Kidney (tissue), 13 donors: ENCODE measurements at regions not wholly inside any gene's neighbourhood (a gene's known extent, or its start where the extent isn't known, plus 50 kb on each side); places are given as distances from the start of the nearest gene placed in this dataset.
A peak's percentile ranks its signal among the peaks of the same experiment; 100 is the strongest.

Experiments used
- DNase-seq, 5 donors: peaks; one replicate each; pipeline ENCODE4 v3.0.0-alpha.2; 2013 to 2020
- FAIRE-seq: peaks from 2 replicates; lab custom pipeline; 2012; peaks lifted over from hg19 to GRCh38; lab: Jason Lieb, UNC
- H3K27ac ChIP-seq, 2 donors: one replicate each; pipeline ENCODE4 v1.7.0; 2013; ENCODE audit warnings: low read depth in 2 of 2, low read length in 2 of 2, inconsistent platforms in 1 of 2
- H3K27me3 ChIP-seq: one replicate; pipeline ENCODE4 v1.7.1; 2013; ENCODE audit warnings: low read length, inconsistent platforms; ENCODE audit not compliant: control insufficient read depth, insufficient read depth
- H3K36me3 ChIP-seq, 3 donors: one replicate each; pipeline versions ENCODE4 v1.7.0 to v1.7.1; 2013; ENCODE audit warnings: low read length in 3 of 3, control low read depth in 1 of 3, inconsistent platforms in 1 of 3; ENCODE audit not compliant: insufficient read depth in 3 of 3, control insufficient read depth in 2 of 3
- H3K4me1 ChIP-seq, 3 donors: one replicate each; pipeline versions ENCODE4 v1.7.0 to v1.7.1; 2013; ENCODE audit warnings: low read length in 3 of 3, inconsistent platforms in 1 of 3, low read depth in 1 of 3; ENCODE audit not compliant: control insufficient read depth in 2 of 3, insufficient read depth in 2 of 3
- H3K4me3 ChIP-seq, 3 donors: one replicate each; pipeline versions ENCODE4 v1.7.0 to v1.8.1; 2013; ENCODE audit warnings: low read length in 3 of 3, control low read depth in 1 of 3, inconsistent platforms in 1 of 3
- H3K9ac ChIP-seq, 3 donors: one replicate each; pipeline versions ENCODE4 v1.7.0 to v1.7.1; 2013; ENCODE audit warnings: low read length in 3 of 3, control low read depth in 1 of 3, inconsistent platforms in 1 of 3
- H3K9me3 ChIP-seq, 3 donors: one replicate each; pipeline versions ENCODE4 v1.7.0 to v1.7.1; 2013; ENCODE audit warnings: low read length in 3 of 3, control low read depth in 1 of 3, inconsistent platforms in 1 of 3; ENCODE audit not compliant: control insufficient read depth in 2 of 3, insufficient read depth in 1 of 3
- intact Hi-C: fragments of 100-400 bp; cut with DNase I; formaldehyde crosslinking; loops from one replicate; pipeline ENCODE4 v1.11.1; 2022
- TF ChIP-seq, protein P1 (sequence below): IDR thresholded peaks from 3 replicates; pipeline ENCODE4 v1.5.1; 2012; ENCODE audit warnings: mild to moderate bottlenecking, moderate library complexity, borderline replicate concordance; ENCODE audit not compliant: insufficient read depth; ENCODE audit errors: extremely low read depth
- donor health status: control.
- donor health status: control.
- donor health status: control.
- donor health status: control.
- donor health status: control.
- donor health status: DM: yes; HTN: yes; CAD: no.
- donor health status: Normal renal cell carcinoma (clear cell type).

DNA sequence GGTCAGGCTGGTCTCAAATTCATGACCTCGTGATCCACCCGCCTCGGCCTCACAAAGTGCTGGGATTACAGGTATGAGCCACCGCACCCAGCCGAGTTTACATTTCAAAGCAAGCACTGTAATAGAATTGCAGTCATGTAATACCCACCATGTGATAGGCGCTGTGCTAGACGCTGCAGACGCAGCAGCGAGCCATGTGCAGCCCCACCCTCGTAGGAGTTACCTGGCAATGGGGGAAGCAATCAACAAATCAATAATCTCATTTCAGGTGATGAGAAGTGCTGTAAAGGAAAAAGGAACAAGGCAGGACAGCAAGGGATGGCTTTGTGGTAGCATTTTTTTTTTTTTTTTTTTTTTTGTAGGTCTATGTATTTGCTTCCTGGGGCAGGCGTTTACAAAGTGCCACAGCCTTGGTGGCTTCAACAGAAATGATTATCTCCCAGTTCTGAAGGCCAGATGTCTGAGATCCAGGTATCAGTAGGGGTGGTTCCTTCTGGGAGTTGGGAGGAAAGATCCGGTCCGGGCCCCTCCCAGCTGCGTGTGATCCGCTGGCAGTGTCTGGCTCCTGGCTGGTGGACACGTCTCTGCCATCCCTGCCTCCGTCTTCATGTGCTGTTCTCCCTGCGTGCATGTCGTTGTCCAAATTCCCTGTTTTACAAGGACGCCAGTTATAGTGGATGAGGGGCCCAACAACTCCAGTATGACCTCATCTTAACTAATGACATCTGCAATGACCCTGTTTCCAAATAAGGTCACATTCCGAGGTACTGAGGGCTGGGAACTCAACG is 72.8 kb downstream of the TNFAIP2 start:
- DNase-seq, result peak in 1 of 5 donors; percentile 44
- intact Hi-C loops, result no loop called here
- no peak for FAIRE-seq
- H3K4me1 ChIP-seq, result peaks cover 0 to 14% (median 8%) of the 10 kb centered on the region in 3 donors
- H3K9me3 ChIP-seq, result no peaks in the 10 kb centered on the region
- H3K9ac ChIP-seq, result no peak overlapping the region
- TF ChIP-seq, protein P1, sequence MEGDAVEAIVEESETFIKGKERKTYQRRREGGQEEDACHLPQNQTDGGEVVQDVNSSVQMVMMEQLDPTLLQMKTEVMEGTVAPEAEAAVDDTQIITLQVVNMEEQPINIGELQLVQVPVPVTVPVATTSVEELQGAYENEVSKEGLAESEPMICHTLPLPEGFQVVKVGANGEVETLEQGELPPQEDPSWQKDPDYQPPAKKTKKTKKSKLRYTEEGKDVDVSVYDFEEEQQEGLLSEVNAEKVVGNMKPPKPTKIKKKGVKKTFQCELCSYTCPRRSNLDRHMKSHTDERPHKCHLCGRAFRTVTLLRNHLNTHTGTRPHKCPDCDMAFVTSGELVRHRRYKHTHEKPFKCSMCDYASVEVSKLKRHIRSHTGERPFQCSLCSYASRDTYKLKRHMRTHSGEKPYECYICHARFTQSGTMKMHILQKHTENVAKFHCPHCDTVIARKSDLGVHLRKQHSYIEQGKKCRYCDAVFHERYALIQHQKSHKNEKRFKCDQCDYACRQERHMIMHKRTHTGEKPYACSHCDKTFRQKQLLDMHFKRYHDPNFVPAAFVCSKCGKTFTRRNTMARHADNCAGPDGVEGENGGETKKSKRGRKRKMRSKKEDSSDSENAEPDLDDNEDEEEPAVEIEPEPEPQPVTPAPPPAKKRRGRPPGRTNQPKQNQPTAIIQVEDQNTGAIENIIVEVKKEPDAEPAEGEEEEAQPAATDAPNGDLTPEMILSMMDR, result no peak
- H3K27ac ChIP-seq, result no peak overlapping the region
- H3K4me3 ChIP-seq, result no peak overlapping the region
- H3K36me3 ChIP-seq, result no peaks in the 10 kb centered on the region
- H3K27me3 ChIP-seq, result no peaks in the 10 kb centered on the region

DNA sequence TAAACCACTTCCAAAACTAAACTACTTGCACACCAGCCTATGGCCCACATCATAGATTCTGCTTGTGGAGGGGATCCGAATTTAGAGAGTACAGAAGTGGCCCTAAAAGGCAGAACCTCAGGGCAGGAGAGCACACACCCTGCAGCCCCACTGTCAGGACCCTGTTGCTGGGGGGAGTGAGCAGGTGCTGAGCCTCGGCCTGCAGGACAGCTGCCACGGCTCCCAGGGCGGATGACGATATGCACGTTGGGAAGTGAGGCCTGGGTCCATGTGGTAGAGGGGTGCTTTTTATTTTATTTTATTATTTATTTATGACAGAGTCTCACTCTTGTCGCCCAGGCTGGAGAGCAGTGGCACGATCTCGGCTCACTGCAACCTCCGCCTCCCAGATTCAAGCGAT is 73.5 kb downstream of the TNFAIP2 start:
- peaks cover 0 to 14% (median 8%) of the 10 kb centered on the region in 3 donors for H3K4me1 ChIP-seq
- FAIRE-seq, result no peak
- peak in 1 of 5 donors; percentile 26 for DNase-seq
- H3K27ac ChIP-seq, result no peak overlapping the region
- intact Hi-C loops, result no loop called here
- H3K9ac ChIP-seq, result no peak overlapping the region
- H3K9me3 ChIP-seq, result no peaks in the 10 kb centered on the region
- TF ChIP-seq, protein P1, result no peak
- no peaks in the 10 kb centered on the region for H3K36me3 ChIP-seq
- no peak overlapping the region for H3K4me3 ChIP-seq
- no peaks in the 10 kb centered on the region for H3K27me3 ChIP-seq

DNA sequence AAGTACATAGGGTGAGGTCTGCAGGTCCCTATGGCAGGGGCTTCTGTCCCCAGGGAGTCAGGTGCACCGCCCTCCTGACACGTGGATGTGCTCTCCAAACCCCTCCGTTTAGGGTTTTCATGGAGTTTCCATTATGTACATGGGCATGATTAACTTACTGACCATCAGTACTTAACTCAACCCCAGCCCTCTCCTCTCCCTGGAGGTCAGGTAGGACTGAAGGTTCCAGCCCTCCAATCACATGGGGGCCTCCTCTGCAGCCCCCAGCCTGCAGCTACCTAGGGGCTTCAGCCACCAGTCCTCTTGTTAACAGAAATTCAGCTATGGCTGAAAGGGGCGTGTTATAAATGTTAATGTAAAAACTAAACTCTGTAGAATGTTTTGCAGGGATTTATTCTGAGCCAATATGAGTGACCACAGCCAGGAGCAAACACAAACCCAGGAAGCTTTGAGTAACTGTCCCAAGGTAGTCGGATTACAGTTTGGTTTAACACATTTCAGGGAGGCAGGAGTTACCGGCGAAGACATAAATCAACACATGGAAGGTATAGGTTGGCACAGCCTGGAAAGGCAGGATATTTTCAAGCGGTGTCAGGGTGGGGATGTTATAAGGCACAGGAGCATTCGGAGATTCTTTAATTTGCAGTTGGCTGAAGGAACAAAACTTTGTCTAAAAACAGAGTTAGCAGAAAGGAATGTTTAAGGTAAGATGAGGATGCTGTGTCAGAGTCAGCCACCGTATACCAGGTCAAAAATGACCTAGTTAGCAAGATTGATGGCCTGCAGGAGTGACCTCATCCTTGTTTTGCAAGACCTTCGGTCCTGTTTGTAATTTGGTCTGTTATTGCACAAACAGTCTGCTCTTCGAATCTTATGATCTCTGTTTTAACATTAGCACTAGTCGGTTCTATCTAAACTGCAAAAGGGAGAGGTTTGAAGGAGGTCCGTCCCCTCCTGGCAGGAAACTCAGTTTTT is 75.2 kb downstream of the TNFAIP2 start:
- peak in 4 of 5 donors; percentile 40 to 83 (median 75) for DNase-seq
- H3K9me3 ChIP-seq, result no peaks in the 10 kb centered on the region

More for the DNA sequence above, 75.2 kb downstream of the TNFAIP2 start:
- H3K36me3 ChIP-seq, result no peaks in the 10 kb centered on the region
- no peak for FAIRE-seq
- H3K4me1 ChIP-seq, result peaks cover 0 to 14% (median 6%) of the 10 kb centered on the region in 3 donors
- no peak overlapping the region for H3K9ac ChIP-seq
- intact Hi-C loops, result no loop called here
- H3K27me3 ChIP-seq, result no peaks in the 10 kb centered on the region
- H3K27ac ChIP-seq, result peak overlapping the region; percentile 55 to 85
- no peak overlapping the region for H3K4me3 ChIP-seq
- TF ChIP-seq, protein P1, result no peak
